K562 (cell line): ENCODE measurements at regions not wholly inside any gene's neighbourhood (a gene's known extent, or its start where the extent isn't known, plus 50 kb on each side); places are given as distances from the start of the nearest gene placed in this dataset.

Experiments
- CTCF ChIP-seq, 3 experiments: IDR thresholded peaks in 2 of 3; conservative IDR thresholded peaks in 1 of 3; 2 replicates each; pipeline ENCODE4 v1.5.1; 2011 to 2012; ENCODE audit warnings: low read length in 3 of 3, mild to moderate bottlenecking in 3 of 3, control low read depth in 2 of 3, improper control_type of control experiment in 1 of 3, inconsistent platforms in 1 of 3, low read depth in 1 of 3, mixed read lengths in 1 of 3, moderate library complexity in 1 of 3; ENCODE audit not compliant: insufficient read depth in 2 of 3
- EP300 ChIP-seq: IDR thresholded peaks from 2 replicates; pipeline ENCODE4 v1.6.1; 2012; ENCODE audit warnings: low read length, improper control_type of control experiment
- HNRNPUL1 ChIP-seq: fragments of 200-400 bp; formaldehyde crosslinking; IDR thresholded peaks from 2 replicates; pipeline ENCODE4 v1.6.1; 2017; ENCODE audit warnings: low read length
- LEF1 ChIP-seq: fragments of 450-650 bp; IDR thresholded peaks from 2 replicates; pipeline ENCODE4 v1.6.1; 2016; ENCODE audit warnings: mild to moderate bottlenecking
- MNT ChIP-seq, 2 experiments: fragments of 450-650 bp; conservative IDR thresholded peaks; 2 replicates each; pipeline ENCODE4 v1.6.1; 2017; ENCODE audit warnings: mild to moderate bottlenecking in 2 of 2, moderate library complexity in 2 of 2
- NR4A1 ChIP-seq, 2 experiments: fragments of 250-450 bp in 1 of 2; fragments of 450-650 bp in 1 of 2; sonication (Bioruptor Pico) in 1 of 2; IDR thresholded peaks; 2 replicates each; pipeline versions ENCODE4 v1.4.0 to v1.6.1; 2016 to 2020; ENCODE audit warnings: mild to moderate bottlenecking in 2 of 2, missing compliant biosample characterization in 1 of 2, missing genetic modification characterization in 1 of 2, moderate library complexity in 1 of 2
- PHF20 ChIP-seq: fragments of 450-650 bp; IDR thresholded peaks from 2 replicates; pipeline ENCODE4 v1.6.1; 2018; ENCODE audit not compliant: partially characterized antibody
- SPI1 ChIP-seq: IDR thresholded peaks from 2 replicates; pipeline ENCODE4 v1.6.1; 2011; ENCODE audit warnings: low read depth, low read length, control low read depth, borderline replicate concordance
- SREBF2 ChIP-seq: sonication (generic); formaldehyde crosslinking; IDR thresholded peaks from 2 replicates; pipeline ENCODE4 v1.4.0; 2020; ENCODE audit warnings: mild to moderate bottlenecking, missing genetic modification reagents
- ZNF121 ChIP-seq: sonication (generic); formaldehyde crosslinking; conservative IDR thresholded peaks from 2 replicates; pipeline ENCODE4 v1.8.0; 2022; ENCODE audit warnings: missing genetic modification reagents
- ZNF274 ChIP-seq: IDR thresholded peaks from 2 replicates; pipeline ENCODE4 v1.6.1; 2011; ENCODE audit warnings: low read depth, mild to moderate bottlenecking, low read length, moderate library complexity, borderline replicate concordance
- ZNF431 ChIP-seq: sonication (generic); formaldehyde crosslinking; IDR thresholded peaks from 2 replicates; pipeline ENCODE4 v1.8.0; 2022; ENCODE audit warnings: mild to moderate bottlenecking, missing genetic modification reagents
- ZNF639 ChIP-seq, 2 experiments: fragments of 200-800 bp in 1 of 2; sonication (Bioruptor generic) in 1 of 2; sonication (generic) in 1 of 2; formaldehyde crosslinking in 1 of 2; IDR thresholded peaks in 1 of 2; conservative IDR thresholded peaks in 1 of 2; 2 replicates each; pipeline versions ENCODE4 v1.5.0 to v1.6.1; 2016 to 2020; ENCODE audit warnings: missing compliant biosample characterization in 1 of 2, missing genetic modification characterization in 1 of 2, missing genetic modification reagents in 1 of 2

GRCh38 chr22:22754961-22755777 lies 110.8 kb downstream of the GGTLC2 start:
- TF ChIP-seq CTCF (IDR thresholded peaks at IDR 0.05 in 2 of 3, conservative IDR thresholded peaks at IDR 0.05 in 1 of 3; ENCODE audit: insufficient read depth in 2 of 3, low read depth in 1 of 3, low read length in 3 of 3): no peak
- no peak for TF ChIP-seq LEF1
- TF ChIP-seq SREBF2 (CRISPR knock-in tag): no peak
- TF ChIP-seq NR4A1 (CRISPR knock-in tag; IDR thresholded peaks at IDR 0.05): no peak
- TF ChIP-seq NR4A1 (tag; IDR thresholded peaks at IDR 0.05): no peak
- no peak for TF ChIP-seq HNRNPUL1
- no peak for TF ChIP-seq MNT (conservative IDR thresholded peaks at IDR 0.05)
- TF ChIP-seq ZNF274: no peak
- no peak for TF ChIP-seq ZNF431 (CRISPR knock-in tag)
- no peak for TF ChIP-seq SPI1
- TF ChIP-seq ZNF121 (CRISPR knock-in tag): no peak
- TF ChIP-seq PHF20: no peak
- no peak for TF ChIP-seq EP300
- no peak for TF ChIP-seq ZNF639 (CRISPR knock-in tag; conservative IDR thresholded peaks at IDR 0.05 in 1 of 2, IDR thresholded peaks at IDR 0.05 in 1 of 2)
